Activated CD8-positive, alpha-beta memory T cell treated with anti-CD3 and anti-CD28 coated beads for 4 hours (primary cell): ENCODE measurements at regions not wholly inside any gene's neighbourhood (a gene's known extent, or its start where the extent isn't known, plus 50 kb on each side); places are given as distances from the start of the nearest gene placed in this dataset.
"Not testable (repeated sequence)": the region's sequence is repeated elsewhere in the genome, so short reads cannot be mapped to it uniquely, and the experiment has no call there.

Source experiments
- DNase-seq, 2 donors: peaks; one replicate each; pipeline ENCODE4 v3.0.0-alpha.2; 2020; ENCODE audit warnings: low read depth in 2 of 2

DNA sequence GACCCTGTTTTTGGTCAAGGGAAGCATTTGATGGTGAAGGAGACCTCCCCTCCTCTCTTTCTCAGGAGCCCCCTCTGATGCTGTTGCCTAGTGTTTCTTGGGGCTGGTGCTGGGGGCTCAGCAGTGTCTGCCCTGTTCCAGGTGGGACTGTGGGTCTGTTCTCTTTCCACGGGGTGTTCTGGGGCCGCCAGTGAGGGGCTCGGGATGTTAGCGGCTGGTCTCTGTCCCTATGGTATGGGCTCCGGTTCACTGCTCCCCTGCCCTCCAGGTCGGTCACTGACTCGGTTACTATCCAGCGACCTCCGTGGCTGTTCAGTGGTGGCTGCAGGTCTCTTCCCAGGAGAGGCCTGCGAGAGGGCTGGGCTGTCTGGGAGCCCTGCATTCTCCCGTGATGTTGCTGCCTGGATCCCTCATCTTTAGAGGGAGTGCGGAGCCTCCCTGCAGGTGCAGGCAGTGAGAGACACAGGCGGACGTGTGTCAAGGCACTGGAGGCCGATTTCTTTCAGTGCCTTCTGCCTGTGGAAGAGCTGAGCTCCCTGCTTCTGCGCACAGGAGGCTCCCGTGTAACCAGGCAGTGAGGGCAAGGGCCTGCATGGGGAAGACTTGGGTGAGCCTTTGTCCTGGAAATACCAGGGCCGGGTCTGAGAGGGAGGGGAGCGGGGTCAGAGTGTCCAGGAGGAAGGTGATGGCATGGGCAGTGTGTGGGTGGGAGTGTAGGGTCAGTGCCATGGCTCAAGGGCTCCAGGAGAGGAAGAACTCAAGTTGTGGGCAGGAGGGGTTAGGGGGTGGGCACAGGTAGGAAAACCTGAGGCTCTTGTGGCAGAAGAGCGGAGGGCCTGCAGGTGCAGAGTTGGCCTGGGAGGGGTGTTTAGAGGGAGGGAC is 362.6 kb downstream of the TMEM121 start:
- DNase-seq = no peak

DNA sequence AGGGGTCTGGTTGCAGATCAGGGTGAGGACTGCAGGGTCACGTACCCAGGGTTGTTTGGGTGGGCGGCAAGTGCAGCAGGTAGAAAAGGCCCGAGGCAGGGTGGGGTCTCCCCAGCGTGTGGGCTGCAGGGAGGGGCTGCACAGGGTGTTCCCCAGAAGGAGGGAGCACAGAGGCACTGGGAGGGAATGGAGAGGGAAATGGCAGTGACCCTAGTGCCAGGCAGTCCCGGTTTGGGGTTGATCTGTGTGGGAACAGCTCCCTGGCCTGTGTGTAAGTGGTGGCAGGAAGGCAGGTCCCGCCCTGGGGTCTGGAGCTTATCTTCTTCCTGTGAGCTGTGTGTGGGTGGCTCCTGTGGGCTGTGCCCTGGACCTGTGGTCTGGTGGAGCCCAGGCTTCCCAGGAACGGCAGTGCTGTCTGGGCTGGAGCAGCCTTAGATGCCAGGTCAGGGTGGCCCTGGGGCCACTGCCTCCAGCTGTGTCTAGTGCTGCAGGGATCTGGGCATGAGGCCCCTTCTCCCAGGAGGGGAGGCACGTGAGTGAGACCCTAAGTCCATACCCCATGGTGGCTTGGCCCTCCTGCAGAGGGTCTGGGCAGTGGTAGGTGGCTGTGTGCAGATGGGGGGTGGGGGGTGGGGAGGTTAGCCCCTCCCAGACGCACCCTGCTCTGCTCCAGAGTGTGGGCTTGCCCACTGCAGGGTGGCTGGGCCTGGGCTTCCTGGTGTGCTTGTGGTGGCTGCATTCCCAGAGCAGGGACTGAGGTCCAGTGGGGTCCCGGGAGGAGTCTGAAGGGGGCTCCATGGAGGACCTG is 363.5 kb downstream of the TMEM121 start:
- DNase-seq = no peak

DNA sequence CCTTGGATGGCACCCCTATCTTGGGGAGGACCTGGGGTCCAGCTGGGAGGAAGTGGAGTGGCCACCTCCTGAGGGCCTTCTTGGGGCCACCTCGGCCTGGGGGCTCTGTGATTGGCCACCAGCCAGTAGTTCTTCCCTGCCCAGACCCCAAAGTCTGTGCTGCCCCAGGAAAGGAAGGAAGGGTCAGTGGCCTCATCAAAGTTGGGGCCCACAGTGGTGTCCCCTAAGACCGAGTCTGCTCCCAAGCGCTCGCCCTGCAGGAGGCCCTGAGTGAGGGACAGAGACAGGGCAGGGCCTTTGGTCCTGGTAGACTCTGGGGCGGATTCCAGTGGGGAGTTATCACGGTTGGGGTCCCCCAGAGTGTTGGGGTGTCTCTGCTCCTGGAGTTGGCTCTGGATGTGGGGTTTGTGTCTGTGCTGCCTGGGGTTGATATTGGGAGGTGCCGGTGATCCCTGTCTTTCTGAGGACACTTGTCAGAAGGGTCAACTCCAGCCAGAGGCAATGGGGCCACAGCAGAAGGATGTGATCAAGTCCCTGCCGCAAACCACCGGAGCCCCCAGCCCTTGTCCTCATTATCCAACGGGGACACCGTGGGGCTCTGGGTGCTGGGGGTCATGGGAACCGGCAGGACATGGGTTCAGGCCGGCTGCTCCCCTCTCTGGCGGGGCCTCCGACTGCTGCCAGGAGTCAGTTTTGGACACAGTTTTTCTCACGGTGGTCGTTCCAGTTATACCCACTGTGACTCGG is 364.3 kb downstream of the TMEM121 start:
- no peak for DNase-seq

DNA sequence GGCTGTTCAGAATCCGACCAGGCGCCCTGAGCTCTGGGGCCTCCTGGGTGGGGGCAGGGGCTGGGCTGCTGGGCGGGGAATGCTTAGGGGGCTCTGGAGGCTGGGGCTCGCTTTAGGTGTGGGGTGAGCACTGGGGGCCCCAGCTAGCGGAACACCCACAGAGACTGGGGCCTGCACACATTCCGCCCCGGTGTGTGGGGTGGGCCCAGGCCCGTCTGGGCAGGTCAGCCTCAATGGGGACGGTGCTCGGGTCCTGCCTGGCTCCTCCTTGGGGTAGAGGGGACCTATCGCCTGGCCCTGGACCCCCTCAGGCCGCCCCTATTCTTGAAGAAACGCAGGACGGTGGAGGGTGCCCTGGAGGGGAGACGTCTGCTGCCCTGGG is 364.8 kb downstream of the TMEM121 start:
- no peak for DNase-seq

DNA sequence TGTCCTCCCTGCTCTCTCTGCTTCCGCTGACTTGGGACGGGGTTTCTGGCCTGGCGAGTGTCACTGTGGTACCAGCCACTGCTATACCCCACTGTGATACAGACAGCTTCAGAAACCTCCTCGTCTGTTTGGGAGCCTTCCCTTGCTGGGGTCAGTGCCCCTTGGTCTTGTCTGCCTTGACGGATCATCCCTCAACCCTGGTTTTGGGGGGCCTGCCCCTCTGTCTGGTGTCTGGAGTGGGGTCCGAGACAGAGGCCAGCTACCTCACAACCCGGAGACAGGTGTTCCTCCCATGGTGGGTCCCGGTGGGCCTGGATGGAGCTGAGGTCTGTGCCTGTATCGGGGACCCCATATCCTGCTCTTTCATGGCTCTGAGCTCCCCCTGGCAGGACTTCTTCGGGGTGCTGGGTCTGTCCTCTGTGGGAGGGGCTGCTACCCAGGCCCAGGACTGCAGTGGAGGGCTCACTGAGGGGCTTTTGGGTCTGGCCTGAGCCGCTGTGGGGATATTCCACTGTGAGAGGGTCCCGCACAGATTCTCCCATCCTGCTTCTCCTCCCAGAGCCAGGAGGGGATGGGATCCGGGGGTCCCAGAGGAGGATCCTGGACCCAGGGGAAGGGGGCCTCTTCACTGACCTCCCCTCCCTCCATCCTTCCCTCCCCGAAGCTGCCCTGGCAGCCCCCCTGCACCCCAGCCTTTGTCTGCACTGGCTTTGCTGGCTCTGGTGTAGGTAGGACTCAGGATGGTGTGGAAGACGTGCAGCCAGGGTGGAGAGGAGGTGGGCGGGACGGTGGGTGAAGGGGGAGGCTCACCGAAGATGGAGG is 365.5 kb downstream of the TMEM121 start:
- no peak for DNase-seq

DNA sequence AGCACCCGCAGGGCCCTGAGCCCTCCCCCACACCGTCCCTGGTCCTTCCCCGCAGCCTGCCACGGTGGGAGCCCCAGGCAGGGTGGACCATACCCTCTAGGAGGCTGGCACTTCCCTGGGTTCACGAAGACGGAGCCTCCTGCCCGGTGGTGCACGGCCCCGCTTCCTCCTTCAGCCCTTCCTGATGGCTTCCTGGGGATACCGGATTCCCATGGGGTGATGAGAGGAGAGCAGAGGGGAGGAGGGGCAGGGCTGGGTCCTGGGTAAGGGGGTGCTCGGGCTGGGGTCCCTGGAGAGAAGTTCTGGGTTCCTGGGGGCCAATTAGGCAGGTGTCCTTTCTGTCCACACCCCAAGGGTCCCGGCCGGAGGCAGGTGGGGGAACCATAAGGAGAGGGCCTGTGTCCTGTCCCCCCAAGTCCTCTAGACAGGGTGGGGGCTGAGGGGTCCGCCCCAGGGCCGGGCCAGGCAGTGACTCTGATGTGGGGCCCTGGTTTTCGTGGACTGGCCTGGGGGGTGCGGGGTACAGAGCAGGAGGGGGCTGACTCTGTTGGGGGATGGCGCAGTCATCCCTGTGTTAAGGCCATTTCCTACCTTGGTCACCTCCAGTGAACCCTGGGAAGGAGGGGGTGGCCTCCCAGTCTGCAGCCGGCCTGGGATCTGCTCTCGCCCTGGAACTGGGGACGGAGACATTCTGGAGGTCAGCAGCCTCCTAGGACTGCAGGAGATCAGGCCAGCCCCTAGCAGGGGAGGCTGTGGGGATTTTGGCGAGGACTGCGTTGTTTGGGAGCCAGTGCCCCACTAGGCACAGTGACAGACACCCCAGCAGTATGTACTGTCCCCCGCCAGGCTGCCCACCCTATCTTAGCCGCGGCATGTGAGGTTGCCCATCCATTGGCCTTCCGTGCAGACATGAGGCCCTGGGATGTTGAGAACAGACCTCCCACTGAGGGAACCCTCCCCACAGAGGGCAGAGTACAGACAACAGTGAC is 366.4 kb downstream of the TMEM121 start:
- not testable (repeated sequence) for DNase-seq

DNA sequence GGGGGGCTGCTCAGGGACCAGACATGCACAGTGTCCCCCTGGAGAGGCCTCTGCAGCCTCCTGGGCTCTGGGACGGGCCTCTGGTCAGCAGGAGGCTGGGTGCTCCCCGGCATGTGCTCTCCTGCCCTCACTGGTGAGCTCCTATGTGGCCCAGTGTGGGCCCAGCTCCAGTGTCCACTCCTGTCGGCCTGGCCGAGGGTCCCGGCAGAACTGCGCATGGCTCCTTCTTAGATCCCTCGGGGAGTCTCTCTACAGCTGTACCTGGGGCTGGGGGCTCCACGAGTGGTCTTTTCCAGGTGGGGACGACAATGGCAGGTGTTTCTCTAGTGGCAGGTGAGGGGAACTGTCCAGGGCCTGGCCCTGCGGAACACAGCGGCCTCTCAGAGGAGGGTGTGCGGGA is 367.3 kb downstream of the TMEM121 start:
- not testable (repeated sequence) for DNase-seq

DNA sequence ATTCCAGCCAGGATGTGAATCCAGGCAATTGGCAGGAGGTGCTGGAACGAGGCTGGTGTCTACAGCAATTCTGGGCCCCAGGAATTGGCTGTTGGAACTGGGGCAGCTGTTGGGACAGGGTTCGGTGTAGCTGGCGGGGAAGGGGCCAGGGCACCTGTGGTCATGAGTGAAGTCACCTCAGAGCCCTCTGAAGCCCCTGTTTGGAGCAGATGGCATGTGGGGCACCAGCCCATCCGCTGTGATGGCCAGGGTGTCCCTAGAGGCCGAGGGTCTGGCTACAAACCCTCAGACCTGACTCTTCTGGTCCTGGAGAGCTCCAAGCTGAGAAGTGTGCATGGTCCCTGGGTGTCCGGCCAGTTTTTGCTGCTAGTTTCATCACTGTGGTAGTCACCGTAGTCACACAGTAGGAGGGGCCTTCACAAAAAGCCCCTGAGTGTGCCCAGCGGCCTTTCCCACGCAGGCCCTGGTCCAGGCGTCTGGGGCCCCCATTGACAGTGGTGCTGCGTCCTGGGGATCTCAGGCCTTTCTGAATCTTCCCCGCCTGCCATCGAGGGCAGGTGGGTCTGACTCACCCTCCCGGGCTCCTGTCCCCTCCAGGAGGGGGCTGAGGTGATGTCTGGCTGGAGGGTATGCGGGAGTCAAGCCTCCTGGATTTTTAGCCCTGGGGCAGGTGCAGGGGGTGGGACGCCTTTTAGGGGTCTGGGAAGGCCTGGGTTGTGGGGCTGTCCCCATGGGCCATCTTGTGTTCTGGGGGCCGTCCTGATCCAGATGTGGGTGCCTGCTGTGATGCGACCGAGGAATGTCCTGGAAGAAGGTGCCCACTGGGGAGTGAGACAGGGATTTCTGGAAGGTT is 368.0 kb downstream of the TMEM121 start:
- no peak for DNase-seq

DNA sequence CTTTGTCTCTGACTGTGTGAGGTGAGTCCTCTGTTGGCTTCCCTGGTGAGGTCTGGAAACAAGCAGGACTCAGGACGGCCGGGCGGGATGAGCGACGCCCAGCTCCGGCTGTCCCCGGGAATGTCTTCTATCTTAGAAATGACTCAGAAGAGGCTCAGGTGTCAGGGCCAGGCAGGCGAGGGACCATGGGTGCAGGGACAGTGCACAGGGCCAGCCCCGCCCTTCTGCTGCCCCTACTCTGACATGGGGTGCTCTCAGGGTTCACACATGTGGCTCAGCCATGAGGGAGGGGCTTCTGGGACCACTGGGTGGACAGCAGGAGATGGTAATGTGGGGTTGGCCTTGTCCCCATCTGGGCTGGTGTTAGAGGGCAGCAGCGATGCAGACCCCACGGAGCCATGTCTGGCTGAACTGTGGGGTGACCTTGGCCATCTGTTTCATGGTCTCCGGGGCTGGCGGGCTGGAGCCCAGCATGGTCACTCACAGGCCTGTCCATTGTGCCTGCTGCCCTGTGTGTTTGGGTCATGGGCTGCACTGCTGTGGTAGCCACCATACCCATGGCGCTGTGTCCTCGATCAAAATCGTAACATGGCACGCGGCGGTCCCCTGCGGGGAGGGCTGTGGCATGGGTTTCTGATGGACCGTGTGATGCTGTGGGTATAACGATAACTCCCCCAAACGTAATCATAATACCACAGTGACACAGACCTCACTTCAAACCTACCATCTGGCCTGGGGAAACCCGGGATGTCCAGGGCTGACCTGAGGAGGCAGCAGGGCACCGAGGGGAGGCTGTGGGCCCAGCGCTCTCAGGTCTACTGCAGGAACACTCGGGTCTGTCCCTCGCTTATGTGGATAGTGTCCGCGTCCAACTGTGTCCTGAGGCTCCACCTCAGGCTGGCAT is 368.8 kb downstream of the TMEM121 start:
- no peak for DNase-seq

DNA sequence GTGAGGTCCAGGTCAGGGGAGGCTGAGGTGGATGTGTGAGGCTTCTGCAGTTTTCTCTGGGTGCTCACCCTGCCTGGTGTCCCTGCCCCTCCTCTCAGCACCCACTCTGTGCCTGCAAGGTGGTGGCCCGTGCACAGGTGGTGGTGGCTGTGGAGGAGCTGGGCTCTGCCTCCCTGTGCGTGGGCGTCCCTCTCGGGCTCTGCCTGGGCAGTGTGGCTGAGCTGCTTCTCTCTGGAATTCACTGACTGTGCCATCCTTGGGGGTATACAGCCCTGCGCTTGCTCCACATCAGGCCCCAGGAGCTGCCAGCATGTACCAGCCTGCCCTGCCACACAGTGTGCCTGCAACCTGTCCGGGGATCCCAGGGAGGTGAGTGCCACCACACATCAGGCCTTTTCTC is 369.8 kb downstream of the TMEM121 start:
- DNase-seq = not testable (repeated sequence)

DNA sequence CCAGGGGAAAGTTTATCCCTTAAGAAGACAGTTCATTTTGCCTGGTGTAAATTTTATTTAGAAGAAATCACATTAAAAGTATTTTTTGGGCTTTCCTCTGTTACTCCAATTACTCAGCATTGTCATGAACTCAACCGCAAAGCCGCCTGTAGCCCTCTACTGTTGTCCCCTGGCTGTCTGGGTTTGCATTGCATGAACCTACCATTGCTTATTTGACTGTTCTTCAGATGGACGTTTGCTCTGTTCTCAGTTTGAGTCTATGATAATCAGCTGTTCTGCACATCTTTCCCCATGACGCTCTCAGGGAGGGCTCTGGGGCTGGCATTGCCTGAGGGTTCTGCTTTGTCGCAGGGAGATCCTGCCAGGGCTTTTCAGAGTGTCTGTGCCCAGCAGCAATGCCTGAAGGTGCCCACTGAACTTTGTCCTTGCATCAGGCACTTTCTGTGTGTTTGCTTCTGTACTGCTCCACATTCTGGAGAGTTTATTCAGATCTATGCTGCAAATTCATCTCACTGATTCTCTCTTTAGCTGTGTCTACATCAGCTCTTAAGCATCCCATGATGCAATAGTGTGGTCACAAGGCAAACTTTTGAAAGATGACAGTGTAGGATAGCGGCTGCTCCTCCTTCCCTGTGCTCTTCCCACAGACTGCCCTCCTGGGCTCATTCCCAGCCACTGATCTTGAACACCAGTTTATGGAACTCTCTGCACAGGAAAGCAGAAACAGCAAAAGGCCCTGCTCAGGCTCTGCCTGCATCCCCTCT is 370.8 kb downstream of the TMEM121 start:
- DNase-seq = not testable (repeated sequence)

DNA sequence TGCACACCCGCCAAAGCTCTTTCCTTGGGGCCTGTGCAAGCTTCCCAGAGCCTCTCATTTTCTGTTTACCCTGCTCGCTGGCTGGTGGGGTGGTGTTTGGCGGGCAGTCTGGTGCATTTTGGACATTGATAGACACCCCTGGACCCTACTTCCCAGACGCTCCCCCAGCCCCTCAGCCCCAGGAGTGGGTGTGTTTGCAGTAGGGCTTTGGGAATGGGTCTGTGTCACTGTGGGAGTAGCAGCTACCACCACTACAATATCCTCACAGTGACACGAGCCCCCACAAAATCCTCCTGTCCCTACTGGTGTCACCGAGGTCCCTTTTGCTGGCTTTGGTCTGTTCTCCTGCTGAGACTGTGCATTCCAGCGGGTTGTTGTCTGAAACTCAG is 371.3 kb downstream of the TMEM121 start:
- DNase-seq = no peak

DNA sequence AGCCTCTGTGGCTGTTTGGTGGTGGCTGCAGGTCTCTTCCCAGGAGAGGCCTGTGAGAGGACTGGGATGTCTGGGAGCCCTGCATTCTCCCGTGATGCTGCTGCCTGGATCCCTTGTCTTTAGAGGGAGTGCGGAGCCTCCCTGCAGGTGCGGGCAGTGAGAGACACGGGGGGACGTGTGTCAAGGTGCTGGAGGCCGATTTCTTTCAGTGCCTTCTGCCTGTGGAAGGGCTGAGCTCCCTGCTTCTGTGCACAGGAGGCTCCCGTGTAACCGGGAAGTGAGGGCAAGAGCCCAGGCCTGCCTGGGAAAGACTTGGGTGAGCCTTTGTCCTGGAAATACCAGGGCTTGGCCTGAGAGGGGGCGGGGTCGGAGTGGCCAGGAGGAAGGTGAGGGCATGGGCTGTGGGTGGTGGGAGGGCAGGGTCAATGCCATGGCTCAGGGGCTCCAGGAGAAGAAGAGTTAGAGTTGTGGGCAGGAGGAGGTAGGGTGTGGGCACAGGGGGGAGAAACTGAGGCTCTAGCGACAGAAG is 372.2 kb downstream of the TMEM121 start:
- DNase-seq = no peak

DNA sequence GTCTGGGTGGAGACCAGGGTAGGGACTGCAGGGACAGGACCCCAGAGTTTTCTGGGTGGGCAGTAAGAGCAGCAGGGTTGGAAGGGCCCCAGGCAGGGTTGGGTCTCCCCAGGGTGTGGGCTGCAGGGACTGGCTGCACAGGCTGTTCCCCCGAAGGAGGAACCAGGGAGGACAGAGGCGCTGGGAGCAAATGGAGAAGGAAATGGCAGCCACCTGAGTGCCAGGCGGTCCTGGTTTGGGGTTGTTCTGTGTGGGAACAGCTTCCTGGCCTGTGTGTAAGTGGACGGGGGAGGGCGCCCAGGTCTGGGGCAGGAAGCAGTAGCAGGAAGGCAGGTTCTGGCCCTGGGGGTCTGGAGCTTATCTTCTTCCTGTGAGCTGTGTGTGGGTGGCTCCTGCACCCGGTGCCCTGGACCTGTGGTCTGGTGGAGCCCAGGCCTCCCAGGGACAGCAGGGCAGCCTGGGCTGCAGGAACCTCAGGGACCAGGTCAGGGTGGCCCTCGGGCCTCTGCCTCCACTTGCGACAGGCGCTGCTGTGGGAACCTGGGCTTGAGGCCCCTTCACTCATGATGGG is 372.8 kb downstream of the TMEM121 start:
- no peak for DNase-seq

DNA sequence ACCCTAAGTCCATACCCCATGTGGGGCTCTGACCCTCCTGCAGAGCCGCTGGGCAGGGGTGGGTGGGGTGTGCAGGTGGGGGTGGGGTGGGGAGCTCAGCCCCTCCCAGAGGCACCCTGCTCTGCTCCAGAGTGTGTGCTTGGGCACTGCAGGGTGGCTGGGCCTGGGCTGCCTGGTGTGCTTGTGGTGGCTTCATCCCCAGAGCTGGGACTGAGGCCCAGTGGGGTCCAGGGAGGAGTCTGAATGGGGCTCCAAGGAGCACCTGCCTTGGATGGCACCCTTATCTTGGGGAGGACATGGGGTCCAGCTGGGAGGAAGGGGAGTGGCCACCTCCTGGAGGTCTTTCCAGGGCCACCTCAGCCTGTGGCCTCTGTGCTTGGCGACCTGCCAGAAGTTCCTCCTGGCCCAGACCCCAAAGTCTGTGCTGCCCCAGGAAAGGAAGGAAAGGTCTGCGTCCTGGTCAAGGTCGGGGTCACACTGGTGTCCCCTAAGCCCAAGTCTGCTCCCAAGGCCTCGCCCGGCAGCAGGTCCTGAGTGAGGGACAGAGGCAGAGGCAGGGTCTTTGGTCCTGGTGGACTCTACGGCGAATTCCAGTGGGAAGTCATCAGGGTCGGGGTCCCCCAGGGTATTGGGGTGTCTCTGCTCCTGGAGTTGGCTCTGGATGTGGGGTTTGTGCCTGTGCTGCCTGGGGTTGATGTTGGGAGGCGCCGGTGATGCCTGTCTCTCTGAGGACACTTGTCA is 373.4 kb downstream of the TMEM121 start:
- no peak for DNase-seq
